ENCODE measurements at regions not wholly inside any gene's neighbourhood (a gene's known extent, or its start where the extent isn't known, plus 50 kb on each side); places are given as distances from the start of the nearest gene placed in this dataset.

DNA sequence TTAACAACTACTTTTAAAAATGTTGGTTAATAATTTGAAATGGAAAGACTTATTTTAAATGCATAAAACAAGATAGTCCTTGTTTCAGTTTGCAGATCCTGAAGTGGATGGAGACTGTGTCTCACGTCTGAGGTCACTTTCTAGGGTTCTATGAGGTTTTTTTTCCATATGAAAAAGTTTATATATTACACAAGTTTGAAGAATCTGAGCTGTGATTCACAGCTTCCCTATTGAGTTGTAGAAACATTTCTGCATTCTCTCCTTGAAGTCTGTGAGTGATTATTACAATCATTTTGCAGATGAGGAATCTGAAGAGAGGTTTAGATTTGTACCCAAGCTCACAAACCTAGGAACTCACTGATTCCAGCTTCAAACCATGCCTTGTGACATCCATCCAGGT is 442.5 kb upstream of the KLF4 start:
- in situ Hi-C loops (cut with MboI; ENCODE audit: low sequenced_read_pairs, unreplicated experiment), result no loop called here
- no peak for DNase-seq (ENCODE audit: low spot score)
- TF ChIP-seq, protein P1, sequence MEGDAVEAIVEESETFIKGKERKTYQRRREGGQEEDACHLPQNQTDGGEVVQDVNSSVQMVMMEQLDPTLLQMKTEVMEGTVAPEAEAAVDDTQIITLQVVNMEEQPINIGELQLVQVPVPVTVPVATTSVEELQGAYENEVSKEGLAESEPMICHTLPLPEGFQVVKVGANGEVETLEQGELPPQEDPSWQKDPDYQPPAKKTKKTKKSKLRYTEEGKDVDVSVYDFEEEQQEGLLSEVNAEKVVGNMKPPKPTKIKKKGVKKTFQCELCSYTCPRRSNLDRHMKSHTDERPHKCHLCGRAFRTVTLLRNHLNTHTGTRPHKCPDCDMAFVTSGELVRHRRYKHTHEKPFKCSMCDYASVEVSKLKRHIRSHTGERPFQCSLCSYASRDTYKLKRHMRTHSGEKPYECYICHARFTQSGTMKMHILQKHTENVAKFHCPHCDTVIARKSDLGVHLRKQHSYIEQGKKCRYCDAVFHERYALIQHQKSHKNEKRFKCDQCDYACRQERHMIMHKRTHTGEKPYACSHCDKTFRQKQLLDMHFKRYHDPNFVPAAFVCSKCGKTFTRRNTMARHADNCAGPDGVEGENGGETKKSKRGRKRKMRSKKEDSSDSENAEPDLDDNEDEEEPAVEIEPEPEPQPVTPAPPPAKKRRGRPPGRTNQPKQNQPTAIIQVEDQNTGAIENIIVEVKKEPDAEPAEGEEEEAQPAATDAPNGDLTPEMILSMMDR (IDR thresholded peaks at IDR 0.05; ENCODE audit: borderline replicate concordance, control extremely low read depth, extremely low read depth, insufficient read depth, missing control alignments), result no peak

DNA sequence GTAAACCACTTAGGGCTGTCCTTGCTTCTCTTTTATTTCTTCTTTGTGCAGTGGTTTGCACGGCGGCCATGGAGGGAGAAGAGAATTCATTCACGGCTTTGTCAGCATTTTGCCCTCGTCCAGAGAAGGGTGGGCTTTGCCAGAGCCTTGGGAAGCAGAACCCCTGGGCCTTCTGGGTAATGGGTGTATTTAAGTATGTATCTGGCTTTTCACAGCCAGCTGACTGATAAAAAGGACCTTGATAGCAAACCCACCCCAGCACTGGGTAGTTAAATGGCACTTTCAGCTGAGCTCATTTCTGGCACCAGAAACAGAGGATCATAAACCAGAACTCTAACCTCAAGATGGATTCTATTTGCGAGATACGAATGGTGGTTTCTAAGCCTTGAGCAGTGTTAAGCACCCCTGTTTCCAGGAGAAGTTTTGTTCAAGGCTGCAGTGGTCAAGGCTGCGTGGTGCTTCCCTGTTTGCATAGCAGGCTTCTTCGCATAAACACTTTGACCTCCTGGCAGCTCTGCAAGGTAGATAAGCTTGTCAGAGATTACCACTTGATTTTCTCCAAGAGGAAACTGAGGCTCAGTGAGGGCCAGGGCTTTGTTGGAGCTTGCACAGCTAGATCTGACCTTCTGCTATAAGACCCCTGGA is 441.6 kb upstream of the KLF4 start:
- no peak for DNase-seq (ENCODE audit: low spot score)
- in situ Hi-C loops (cut with MboI; ENCODE audit: low sequenced_read_pairs, unreplicated experiment), result no loop called here
- TF ChIP-seq, protein P1 (IDR thresholded peaks at IDR 0.05; ENCODE audit: borderline replicate concordance, control extremely low read depth, extremely low read depth, insufficient read depth, missing control alignments), result no peak

DNA sequence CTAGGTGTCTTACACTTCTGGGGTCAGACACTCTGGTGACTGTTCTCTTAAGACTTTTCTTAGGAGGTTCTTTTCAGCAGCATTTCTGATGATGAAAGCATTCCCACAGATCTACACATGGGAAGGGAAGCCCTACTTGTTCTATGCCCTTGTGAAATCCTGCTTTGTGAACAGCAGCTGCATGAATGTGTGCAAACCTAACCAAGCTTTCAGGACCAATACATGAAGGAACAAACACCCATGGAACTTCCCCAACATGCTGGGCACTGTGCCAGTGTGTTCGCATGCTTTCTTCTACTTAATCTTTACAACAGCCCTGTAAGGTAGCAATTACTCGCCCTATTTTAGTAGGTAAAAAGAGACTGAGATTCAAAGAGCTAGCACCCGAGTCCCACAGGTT is 439.9 kb upstream of the KLF4 start:
- in situ Hi-C loops (cut with MboI; ENCODE audit: low sequenced_read_pairs, unreplicated experiment), result no loop called here
- no peak for DNase-seq (ENCODE audit: low spot score)
- TF ChIP-seq, protein P1 (IDR thresholded peaks at IDR 0.05; ENCODE audit: borderline replicate concordance, control extremely low read depth, extremely low read depth, insufficient read depth, missing control alignments), result no peak

DNA sequence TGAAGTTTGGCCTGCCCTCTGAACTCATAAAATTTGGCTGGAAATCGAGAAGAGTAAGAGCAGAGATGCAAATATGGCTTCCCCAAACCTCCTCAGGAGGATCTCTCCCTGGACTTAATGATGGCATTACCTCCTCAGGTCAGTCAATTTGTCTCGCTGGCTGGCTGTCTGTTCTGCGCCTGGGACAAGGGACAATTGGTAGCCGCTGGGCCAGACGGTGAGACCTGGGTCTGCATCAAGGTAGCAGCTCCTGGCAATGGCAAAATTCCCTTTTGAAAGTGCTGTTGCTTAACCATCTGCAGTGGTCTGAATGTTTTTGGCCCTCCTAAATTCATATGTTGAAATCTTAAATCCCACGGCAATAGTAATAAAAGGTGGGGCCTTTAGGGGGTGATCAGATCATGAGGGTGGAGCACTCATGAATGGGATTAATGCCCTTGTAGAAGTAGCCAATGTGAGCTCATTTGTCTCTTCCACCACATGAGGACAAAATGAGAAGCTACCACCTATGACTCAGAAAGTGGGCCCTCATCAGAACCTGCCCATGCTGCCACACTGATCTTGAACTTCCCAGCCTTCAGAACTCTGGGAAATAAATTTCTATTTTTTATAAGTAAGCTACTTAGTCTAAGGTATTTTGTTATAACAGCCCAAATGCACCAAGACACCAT is 439.3 kb upstream of the KLF4 start:
- no peak for DNase-seq (ENCODE audit: low spot score)
- TF ChIP-seq, protein P1 (IDR thresholded peaks at IDR 0.05; ENCODE audit: borderline replicate concordance, control extremely low read depth, extremely low read depth, insufficient read depth, missing control alignments), result no peak
- in situ Hi-C loops (cut with MboI; ENCODE audit: low sequenced_read_pairs, unreplicated experiment), result no loop called here

DNA sequence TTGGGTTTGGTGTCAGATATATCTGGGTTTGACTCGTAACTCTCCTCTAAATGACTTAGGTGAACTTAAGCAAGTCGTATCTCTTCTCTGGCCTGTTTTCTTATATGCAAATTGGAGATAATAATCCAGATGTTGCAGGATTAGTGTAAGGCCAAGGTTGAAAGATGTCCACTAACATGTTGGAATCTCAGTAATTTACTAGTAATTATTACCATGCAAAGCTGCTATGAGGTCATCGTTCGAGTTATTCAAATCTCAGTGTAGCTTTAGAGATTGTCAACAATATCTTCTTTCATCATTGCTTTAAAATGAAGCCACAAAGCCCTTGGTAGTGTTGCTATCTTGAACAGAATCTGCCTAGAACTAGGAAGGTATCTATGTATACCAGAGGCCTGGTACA is 437.7 kb upstream of the KLF4 start:
- TF ChIP-seq, protein P1 (IDR thresholded peaks at IDR 0.05; ENCODE audit: borderline replicate concordance, control extremely low read depth, extremely low read depth, insufficient read depth, missing control alignments), result no peak
- in situ Hi-C loops (cut with MboI; ENCODE audit: low sequenced_read_pairs, unreplicated experiment), result no loop called here
- no peak for DNase-seq (ENCODE audit: low spot score)

DNA sequence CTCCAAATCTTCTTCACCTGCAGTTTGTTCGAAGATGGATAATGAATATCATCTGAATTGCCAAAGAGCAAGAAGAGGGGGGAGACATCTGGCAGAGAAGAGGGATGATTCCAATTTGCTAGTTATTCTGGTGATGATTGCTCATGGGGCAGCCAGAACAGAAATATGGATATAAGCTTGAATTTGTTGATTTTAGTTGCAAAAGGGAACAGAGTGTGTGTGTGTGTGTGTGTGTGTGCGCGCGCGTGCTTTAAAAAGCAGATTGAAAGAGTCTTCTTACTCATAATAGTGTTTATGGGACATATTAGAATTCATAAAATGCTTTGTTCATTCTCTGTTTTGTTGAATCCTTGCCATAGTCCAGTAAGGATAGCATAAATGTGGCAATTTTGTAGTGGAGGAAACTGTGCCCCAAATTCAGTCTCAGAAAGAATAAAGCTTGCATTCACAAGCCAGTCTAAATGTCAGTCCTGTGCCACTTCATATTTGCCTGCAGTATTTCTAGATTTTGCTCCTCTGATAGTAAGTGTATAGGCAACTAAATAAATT is 436.3 kb upstream of the KLF4 start:
- TF ChIP-seq, protein P1 (IDR thresholded peaks at IDR 0.05; ENCODE audit: borderline replicate concordance, control extremely low read depth, extremely low read depth, insufficient read depth, missing control alignments), result no peak
- in situ Hi-C loops (cut with MboI; ENCODE audit: low sequenced_read_pairs, unreplicated experiment), result no loop called here
- no peak for DNase-seq (ENCODE audit: low spot score)
